PC-3 (cell line): ENCODE measurements at regions not wholly inside any gene's neighbourhood (a gene's known extent, or its start where the extent isn't known, plus 50 kb on each side); places are given as distances from the start of the nearest gene placed in this dataset.
A peak's percentile ranks its signal among the peaks of the same experiment; 100 is the strongest.

Experiments used
- ATAC-seq: fragments of 200-7000 bp; cut with Tn5 transposase; 2 replicates; pipeline ENCODE4 v1.9.1; 2020; ENCODE audit warnings: mild to moderate bottlenecking, moderate library complexity
- BruUV-seq: library from RNA; stranded (reverse); fragments of 400-500 nt; replicated peaks from 2 replicates; lab custom pipeline; 2021; lab: Mats Ljungman, UMichigan
- CTCF ChIA-PET: fragments of 300-600 bp; sonication (Branson Sonifier 250); formaldehyde crosslinking; loops from one replicate; lab custom pipeline; 2022; ENCODE audit warnings: antibody characterized with exemption; lab: Charles Lee
- POLR2A ChIA-PET: fragments of 300-600 bp; sonication (Branson Sonifier 250); formaldehyde crosslinking; loops from one replicate; lab custom pipeline; 2022; ENCODE audit warnings: antibody characterized with exemption; ENCODE audit not compliant: unreplicated experiment; lab: Charles Lee
- DNase-seq: peaks from one replicate; pipeline ENCODE4 v3.0.0-alpha.2; 2015
- H2AFZ ChIP-seq: fragments of 300-600 bp; sonication (generic); 2 replicates; pipeline ENCODE4 v1.6.0; 2016; ENCODE audit warnings: antibody characterized with exemption, low read length
- H3F3A ChIP-seq: fragments of 300-600 bp; sonication (generic); one replicate; pipeline ENCODE4 v1.6.0; 2017; ENCODE audit warnings: antibody characterized with exemption, low read length, control low read depth, mild to moderate bottlenecking; ENCODE audit not compliant: unreplicated experiment
- H3K27ac ChIP-seq: fragments of 300-600 bp; sonication (generic); 2 replicates; pipeline ENCODE4 v1.5.1; 2016; ENCODE audit warnings: mild to moderate bottlenecking, low read length
- H3K27me3 ChIP-seq: fragments of 300-600 bp; sonication (generic); 2 replicates; pipeline ENCODE4 v1.6.1; 2016; ENCODE audit warnings: low read length, mixed read lengths
- H3K36me3 ChIP-seq: fragments of 300-600 bp; sonication (generic); 2 replicates; pipeline ENCODE4 v1.6.1; 2016; ENCODE audit warnings: low read depth, mixed run types, low read length, mixed read lengths
- H3K4me1 ChIP-seq: fragments of 300-600 bp; sonication (generic); 2 replicates; pipeline ENCODE4 v1.5.1; 2016; ENCODE audit warnings: low read length; ENCODE audit not compliant: insufficient read depth
- H3K4me2 ChIP-seq: fragments of 300-600 bp; sonication (generic); 2 replicates; pipeline ENCODE4 v1.6.0; 2016; ENCODE audit warnings: low read length
- H3K4me3 ChIP-seq: fragments of 300-600 bp; sonication (generic); 2 replicates; pipeline ENCODE4 v1.5.1; 2016; ENCODE audit warnings: mild to moderate bottlenecking, low read length, mixed read lengths
- H3K79me2 ChIP-seq: fragments of 300-600 bp; sonication (generic); 2 replicates; pipeline ENCODE4 v1.6.1; 2017; ENCODE audit warnings: low read length, mixed read lengths
- H3K9ac ChIP-seq: fragments of 300-600 bp; sonication (generic); 2 replicates; pipeline ENCODE4 v1.6.0; 2016; ENCODE audit warnings: mild to moderate bottlenecking, low read length
- H3K9me2 ChIP-seq: fragments of 300-600 bp; sonication (generic); replicated peaks from 2 replicates; pipeline ENCODE4 v1.6.1; 2016; ENCODE audit warnings: mixed run types, low read length, mixed read lengths
- H3K9me3 ChIP-seq: fragments of 300-600 bp; sonication (generic); 2 replicates; pipeline ENCODE4 v1.6.1; 2016; ENCODE audit warnings: low read length, mixed read lengths
- H4K20me1 ChIP-seq: fragments of 300-600 bp; sonication (generic); 2 replicates; pipeline ENCODE4 v1.6.1; 2016; ENCODE audit warnings: low read length, mixed read lengths
- CTCF ChIP-seq: fragments of 300-600 bp; sonication (generic); conservative IDR thresholded peaks from 2 replicates; pipeline ENCODE4 v1.5.1; 2017; ENCODE audit warnings: antibody characterized with exemption, low read depth, mild to moderate bottlenecking, low read length
- EZH2 ChIP-seq: fragments of 300-600 bp; sonication (generic); IDR thresholded peaks from one replicate; pipeline ENCODE4 v1.6.1; 2017; ENCODE audit warnings: antibody characterized with exemption, mild to moderate bottlenecking, low read length; ENCODE audit not compliant: unreplicated experiment
- EZH2phosphoT487 ChIP-seq: fragments of 300-600 bp; sonication (generic); IDR thresholded peaks from 2 replicates; pipeline ENCODE4 v1.6.1; 2018; ENCODE audit warnings: mild to moderate bottlenecking, antibody characterized with exemption, low read length, borderline replicate concordance
- intact Hi-C: fragments of 100-400 bp; cut with micrococcal nuclease; formaldehyde crosslinking; loops from 2 replicates; pipeline ENCODE4 v1.9.0; 2023

- intact Hi-C loops = no loop called here
- no TSS peak for BruUV-seq
- no peaks in the 10 kb centered on the region for H3K36me3 ChIP-seq
- H3F3A ChIP-seq = no peaks in the 10 kb centered on the region
- CTCF ChIA-PET = no interaction called here
- no peak overlapping the region for H3K27ac ChIP-seq
- no peaks in the 10 kb centered on the region for H4K20me1 ChIP-seq
- H3K27me3 ChIP-seq = no peaks in the 10 kb centered on the region
- DNase-seq (no peak), ATAC-seq (no peak)
- H3K9me3 ChIP-seq = no peaks in the 10 kb centered on the region
- H3K4me2 ChIP-seq = no peak overlapping the region
- H2AFZ ChIP-seq = peak overlapping the region; percentile 42; the same call in 1 of the 2 replicates
- H3K4me3 ChIP-seq = no peak overlapping the region
- TF ChIP-seq EZH2phosphoT487 (no peak), EZH2 (no peak), CTCF (no peak)
- H3K9ac ChIP-seq = no peak overlapping the region
- H3K9me2 ChIP-seq = no peaks in the 10 kb centered on the region
- H3K79me2 ChIP-seq = no peaks in the 10 kb centered on the region
- POLR2A ChIA-PET = no interaction called here
- no peaks in the 10 kb centered on the region for H3K4me1 ChIP-seq
These were observed 1823.2 kb upstream of the CDH6 start for GRCh38 chr5:29370248-29370647.

GRCh38 chr5:29367176-29367833 is 1826.2 kb upstream of the CDH6 start:
- TF ChIP-seq CTCF = peak; percentile 73
- TF ChIP-seq EZH2phosphoT487 = no peak
- Histone ChIP-seq H3K27ac (no peak overlapping the region), H3K79me2 (no peaks in the 10 kb centered on the region), H3K4me3 (no peak overlapping the region), H4K20me1 (no peaks in the 10 kb centered on the region), H3K9me3 (no peaks in the 10 kb centered on the region), H3F3A (no peaks in the 10 kb centered on the region), H3K4me2 (no peak overlapping the region), H3K9me2 (no peaks in the 10 kb centered on the region), H3K27me3 (no peaks in the 10 kb centered on the region), H3K4me1 (no peaks in the 10 kb centered on the region), H3K9ac (no peak overlapping the region), H3K36me3 (no peaks in the 10 kb centered on the region), H2AFZ (no peak overlapping the region; the same call in 1 of the 2 replicates)
- intact Hi-C loops = loop anchor here (1.0 to 10.0 kb wide), 5 partner anchors 255 to 667 kb away; no protein-coding TSS in a partner anchor
- ChIA-PET POLR2A (no interaction called here), CTCF (interaction anchor here (0.6 kb wide), 3 partner anchors 105 to 330 kb away, joined by 3 to 9 read pairs (median 4); no protein-coding TSS in a partner anchor)
- DNase-seq (peak; percentile 49), ATAC-seq (peak; percentile 89)
- BruUV-seq = no TSS peak

GRCh38 chr5:29351170-29351569 is 1842.3 kb upstream of the CDH6 start:
- ATAC-seq = no peak
- Histone ChIP-seq H3K36me3 (no peaks in the 10 kb centered on the region), H4K20me1 (no peaks in the 10 kb centered on the region), H3K79me2 (no peaks in the 10 kb centered on the region), H3K27ac (no peak overlapping the region), H3K9me2 (no peaks in the 10 kb centered on the region), H3K4me1 (no peaks in the 10 kb centered on the region), H3K27me3 (no peaks in the 10 kb centered on the region), H3F3A (no peaks in the 10 kb centered on the region), H3K9me3 (peaks cover 5% of the 10 kb centered on the region; the same call in 1 of the 2 replicates), H3K4me2 (no peak overlapping the region), H3K4me3 (no peak overlapping the region), H3K9ac (no peak overlapping the region), H2AFZ (no peak overlapping the region)
- ChIA-PET CTCF (no interaction called here), POLR2A (no interaction called here)
- no TSS peak for BruUV-seq
- TF ChIP-seq EZH2phosphoT487 = no peak
- no peak for TF ChIP-seq CTCF
- no peak for TF ChIP-seq EZH2
- intact Hi-C loops = no loop called here
- DNase-seq = no peak
